A549 (cell line): ENCODE measurements at regions not wholly inside any gene's neighbourhood (a gene's known extent, or its start where the extent isn't known, plus 50 kb on each side); places are given as distances from the start of the nearest gene placed in this dataset.

Source experiments
- CTCF ChIP-seq: fragments of >200 bp; sonication (Bioruptor Twin); formaldehyde crosslinking; IDR thresholded peaks from 3 replicates; pipeline ENCODE4 v1.5.1; 2016
- HDAC2 ChIP-seq: fragments of 200-600 bp; sonication (generic); IDR thresholded peaks from 2 replicates; pipeline ENCODE4 v1.6.1; 2016
- POLR2A ChIP-seq: IDR thresholded peaks from 2 replicates; pipeline ENCODE4 v1.6.1; 2012; ENCODE audit warnings: mild to moderate bottlenecking, low read length
- POLR2AphosphoS2 ChIP-seq: conservative IDR thresholded peaks from 2 replicates; pipeline ENCODE4 v1.6.1; 2012; ENCODE audit warnings: low read length, improper control_type of control experiment, inconsistent platforms
- RAD21 ChIP-seq, 2 experiments: fragments of >200 bp in 1 of 2; sonication (Bioruptor Twin) in 1 of 2; formaldehyde crosslinking in 1 of 2; IDR thresholded peaks in 1 of 2; conservative IDR thresholded peaks in 1 of 2; 2 replicates in 1 of 2; 3 replicates in 1 of 2; pipeline ENCODE4 v1.6.1; 2012 to 2018; ENCODE audit warnings: inconsistent platforms in 1 of 2
- RFX5 ChIP-seq: fragments of 450-650 bp; IDR thresholded peaks from 2 replicates; pipeline ENCODE4 v1.7.1; 2014; ENCODE audit warnings: antibody characterized with exemption, mild to moderate bottlenecking, moderate library complexity
- USF2 ChIP-seq: fragments of 450-650 bp; IDR thresholded peaks from 2 replicates; pipeline ENCODE4 v1.6.1; 2014; ENCODE audit warnings: antibody characterized with exemption
- ZFP36 ChIP-seq: fragments of 450-650 bp; IDR thresholded peaks from 2 replicates; pipeline ENCODE4 v1.6.1; 2014; ENCODE audit warnings: borderline replicate concordance; ENCODE audit not compliant: partially characterized antibody

GRCh38 chr1:105373681-105374080 is 1624.0 kb downstream of the AMY1C start:
- TF ChIP-seq CTCF (no peak), POLR2A (no peak), RAD21 (conservative IDR thresholded peaks at IDR 0.05 in 1 of 2, IDR thresholded peaks at IDR 0.05 in 1 of 2) (no peak), ZFP36 (no peak), POLR2AphosphoS2 (no peak), HDAC2 (no peak), USF2 (no peak), RFX5 (no peak)
